ENCODE measurements at regions not wholly inside any gene's neighbourhood (a gene's known extent, or its start where the extent isn't known, plus 50 kb on each side); places are given as distances from the start of the nearest gene placed in this dataset.

GRCh38 chr1:58223522-58223921, 323.0 kb downstream of the OMA1 start:
- TF ChIP-seq POLR2A (IDR thresholded peaks at IDR 0.05) = no peak
- no peak for TF ChIP-seq CTCF (IDR thresholded peaks at IDR 0.05)
